OCI-LY3 (cell line): ENCODE measurements at regions not wholly inside any gene's neighbourhood (a gene's known extent, or its start where the extent isn't known, plus 50 kb on each side); places are given as distances from the start of the nearest gene placed in this dataset.

Source experiments
- CTCF ChIP-seq: fragments of 200-600, 300-600 bp; sonication (generic); IDR thresholded peaks from 2 replicates; pipeline ENCODE4 v1.5.1; 2014; ENCODE audit warnings: antibody characterized with exemption, low read length, low read depth
- EZH2phosphoT487 ChIP-seq: fragments of 200-600 bp; shearing (Covaris generic); IDR thresholded peaks from 2 replicates; pipeline ENCODE4 v1.6.1; 2018; ENCODE audit warnings: antibody characterized with exemption, mixed run types, low read depth

DNA sequence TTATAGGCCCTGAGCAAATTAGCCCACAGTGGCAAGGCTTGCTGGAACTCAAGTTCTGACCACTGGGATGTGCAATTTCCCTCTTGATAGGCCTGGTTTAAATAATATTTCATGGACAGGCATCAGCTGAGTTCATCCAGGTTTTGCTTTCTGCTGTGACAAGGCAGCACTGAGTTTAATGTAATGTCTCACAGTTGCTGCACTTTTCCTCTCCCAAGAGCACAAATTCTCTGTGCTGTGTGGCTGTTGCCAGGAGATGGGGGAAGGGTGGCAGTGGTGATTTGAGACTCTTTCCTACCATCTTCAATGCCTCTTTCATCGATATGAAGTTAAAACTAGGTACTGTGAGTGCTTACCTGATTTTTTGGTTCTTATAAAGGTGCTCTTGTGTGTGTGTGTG, 272.8 kb upstream of the STXBP6 start:
- TF ChIP-seq CTCF (no peak), EZH2phosphoT487 (no peak)
